Neural progenitor cell (in vitro differentiated cells): ENCODE measurements at regions not wholly inside any gene's neighbourhood (a gene's known extent, or its start where the extent isn't known, plus 50 kb on each side); places are given as distances from the start of the nearest gene placed in this dataset.

Experiments
- EZH2 ChIP-seq: fragments of 200-600 bp; sonication (generic); IDR thresholded peaks from 2 replicates; pipeline ENCODE4 v1.6.1; 2017; ENCODE audit warnings: antibody characterized with exemption, mild to moderate bottlenecking, moderate library complexity
- EZH2phosphoT487 ChIP-seq: fragments of 200-600 bp; sonication (generic); IDR thresholded peaks from 2 replicates; pipeline ENCODE4 v1.6.1; 2017; ENCODE audit warnings: antibody characterized with exemption
- TF ChIP-seq, protein P1 (sequence below): fragments of 200-600 bp; sonication (generic); IDR thresholded peaks from 2 replicates; pipeline ENCODE4 v1.5.1; 2017; ENCODE audit warnings: antibody characterized with exemption, mild to moderate bottlenecking

- no peak for TF ChIP-seq EZH2
- TF ChIP-seq, protein P1, sequence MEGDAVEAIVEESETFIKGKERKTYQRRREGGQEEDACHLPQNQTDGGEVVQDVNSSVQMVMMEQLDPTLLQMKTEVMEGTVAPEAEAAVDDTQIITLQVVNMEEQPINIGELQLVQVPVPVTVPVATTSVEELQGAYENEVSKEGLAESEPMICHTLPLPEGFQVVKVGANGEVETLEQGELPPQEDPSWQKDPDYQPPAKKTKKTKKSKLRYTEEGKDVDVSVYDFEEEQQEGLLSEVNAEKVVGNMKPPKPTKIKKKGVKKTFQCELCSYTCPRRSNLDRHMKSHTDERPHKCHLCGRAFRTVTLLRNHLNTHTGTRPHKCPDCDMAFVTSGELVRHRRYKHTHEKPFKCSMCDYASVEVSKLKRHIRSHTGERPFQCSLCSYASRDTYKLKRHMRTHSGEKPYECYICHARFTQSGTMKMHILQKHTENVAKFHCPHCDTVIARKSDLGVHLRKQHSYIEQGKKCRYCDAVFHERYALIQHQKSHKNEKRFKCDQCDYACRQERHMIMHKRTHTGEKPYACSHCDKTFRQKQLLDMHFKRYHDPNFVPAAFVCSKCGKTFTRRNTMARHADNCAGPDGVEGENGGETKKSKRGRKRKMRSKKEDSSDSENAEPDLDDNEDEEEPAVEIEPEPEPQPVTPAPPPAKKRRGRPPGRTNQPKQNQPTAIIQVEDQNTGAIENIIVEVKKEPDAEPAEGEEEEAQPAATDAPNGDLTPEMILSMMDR, result no peak
- TF ChIP-seq EZH2phosphoT487, result no peak
Observed at GRCh38 chr14:42441615-42442014, 834.9 kb downstream of the LRFN5 start.
